HepG2 (cell line): ENCODE measurements at regions not wholly inside any gene's neighbourhood (a gene's known extent, or its start where the extent isn't known, plus 50 kb on each side); places are given as distances from the start of the nearest gene placed in this dataset.

Experiments
- BHLHE40 ChIP-seq: IDR thresholded peaks from 2 replicates; pipeline ENCODE4 v1.6.1; 2011; ENCODE audit warnings: low read length, improper control_type of control experiment
- BRCA1 ChIP-seq: sonication (generic); formaldehyde crosslinking; IDR thresholded peaks from 2 replicates; pipeline ENCODE4 v1.4.0; 2020; ENCODE audit warnings: missing genetic modification reagents
- KDM4B ChIP-seq: sonication (generic); formaldehyde crosslinking; IDR thresholded peaks from 2 replicates; pipeline ENCODE4 v1.4.0; 2020; ENCODE audit warnings: missing genetic modification reagents
- MEIS1 ChIP-seq: sonication (generic); formaldehyde crosslinking; IDR thresholded peaks from 2 replicates; pipeline ENCODE4 v1.9.0; 2021; ENCODE audit warnings: mild to moderate bottlenecking, missing genetic modification reagents, moderate library complexity, borderline replicate concordance
- SMAD3 ChIP-seq: sonication (generic); formaldehyde crosslinking; IDR thresholded peaks from 2 replicates; pipeline ENCODE4 v1.4.0; 2020; ENCODE audit warnings: missing genetic modification reagents

- no peak for TF ChIP-seq MEIS1 (CRISPR knock-in tag)
- TF ChIP-seq BHLHE40, result no peak
- TF ChIP-seq KDM4B (CRISPR knock-in tag), result no peak
- TF ChIP-seq SMAD3, result no peak
- no peak for TF ChIP-seq BRCA1 (CRISPR knock-in tag)
Measured at GRCh38 chr1:157198619-157199420, 60.6 kb upstream of the ETV3 start.
